COLO668 (cell line): ENCODE measurements at regions not wholly inside any gene's neighbourhood (a gene's known extent, or its start where the extent isn't known, plus 50 kb on each side); places are given as distances from the start of the nearest gene placed in this dataset.

ENCODE experiments used
- DNase-seq: peaks from one replicate; lab custom pipeline; 2025; ENCODE audit not compliant: unreplicated experiment; lab: John Stamatoyannopoulos, UW

GRCh38 chr14:87186737-87187136 is 806.2 kb downstream of the GALC start:
- no peak for DNase-seq

GRCh38 chr14:87185961-87186560 is 806.9 kb downstream of the GALC start:
- no peak for DNase-seq

- no peak for DNase-seq
Measured at GRCh38 chr14:87184180-87184579, 808.8 kb downstream of the GALC start.

- no peak for DNase-seq
Measured at GRCh38 chr14:87181288-87181687, 811.7 kb downstream of the GALC start.

- no peak for DNase-seq
Measured at GRCh38 chr14:87179936-87180335, 813.0 kb downstream of the GALC start.

- no peak for DNase-seq
Measured at GRCh38 chr14:87178277-87178676, 814.7 kb downstream of the GALC start.

GRCh38 chr14:87175175-87175574 is 817.8 kb downstream of the GALC start:
- no peak for DNase-seq

- no peak for DNase-seq
Measured at GRCh38 chr14:87171141-87171540, 821.8 kb downstream of the GALC start.

GRCh38 chr14:87170179-87170578 is 822.8 kb downstream of the GALC start:
- no peak for DNase-seq

GRCh38 chr14:87169362-87169761 is 823.6 kb downstream of the GALC start:
- DNase-seq = no peak

- no peak for DNase-seq
Measured at GRCh38 chr14:87161502-87161901, 831.5 kb downstream of the GALC start.

GRCh38 chr14:87160989-87161388 is 832.0 kb downstream of the GALC start:
- no peak for DNase-seq

- DNase-seq = no peak
Measured at GRCh38 chr14:87158283-87158682, 834.7 kb downstream of the GALC start.

- no peak for DNase-seq
Measured at GRCh38 chr14:87156878-87157277, 836.1 kb downstream of the GALC start.

- no peak for DNase-seq
Measured at GRCh38 chr14:87155856-87156488, 837.0 kb downstream of the GALC start.

- no peak for DNase-seq
Measured at GRCh38 chr14:87153901-87154300, 839.1 kb downstream of the GALC start.

GRCh38 chr14:87153391-87153790 is 839.6 kb downstream of the GALC start:
- no peak for DNase-seq

GRCh38 chr14:87152693-87153092 is 840.3 kb downstream of the GALC start:
- peak; percentile 49 for DNase-seq

- no peak for DNase-seq
Measured at GRCh38 chr14:87149583-87150354, 843.2 kb downstream of the GALC start.

- DNase-seq = no peak
Measured at GRCh38 chr14:87148655-87149054, 844.3 kb downstream of the GALC start.

- no peak for DNase-seq
Measured at GRCh38 chr14:87142551-87143211, 850.3 kb downstream of the GALC start.

GRCh38 chr14:87141801-87142200 is 851.2 kb downstream of the GALC start:
- DNase-seq = no peak
